ENCODE measurements at regions not wholly inside any gene's neighbourhood (a gene's known extent, or its start where the extent isn't known, plus 50 kb on each side); places are given as distances from the start of the nearest gene placed in this dataset.

GRCh38 chrX:39691724-39692123 is 406.0 kb downstream of the BCOR start:
- H3K27me3 ChIP-seq (ENCODE audit: insufficient read depth, low read depth, low read length), result no peaks in the 10 kb centered on the region
- H2AFZ ChIP-seq (ENCODE audit: low read depth, low read length), result no peak overlapping the region
- H3K9me3 ChIP-seq (ENCODE audit: low read length), result no peaks in the 10 kb centered on the region
- H3F3A ChIP-seq (ENCODE audit: insufficient read depth, low read length, poor library complexity, severe bottlenecking), result no peaks in the 10 kb centered on the region
- TF ChIP-seq TAF1 (IDR thresholded peaks at IDR 0.05; ENCODE audit: low read depth), result no peak
- TF ChIP-seq MXI1 (conservative IDR thresholded peaks at IDR 0.05; ENCODE audit: poor library complexity, severe bottlenecking), result no peak
- no peak for TF ChIP-seq CTCF (IDR thresholded peaks at IDR 0.05; ENCODE audit: poor library complexity, severe bottlenecking)
- TF ChIP-seq SMC3 (conservative IDR thresholded peaks at IDR 0.05; ENCODE audit: poor library complexity), result no peak
- no peak for TF ChIP-seq REST (IDR thresholded peaks at IDR 0.05; ENCODE audit: borderline replicate concordance)
- TF ChIP-seq RAD21 (conservative IDR thresholded peaks at IDR 0.05), result no peak
- no peak overlapping the region for H3K4me3 ChIP-seq (ENCODE audit: low read length)
- H3K4me2 ChIP-seq (ENCODE audit: low read length), result no peak overlapping the region
- no peaks in the 10 kb centered on the region for H3K36me3 ChIP-seq (ENCODE audit: insufficient read depth, low read length)
- no peaks in the 10 kb centered on the region for H4K20me1 ChIP-seq (ENCODE audit: insufficient read depth)
- H3K27ac ChIP-seq (ENCODE audit: low read length), result no peak overlapping the region
- no peaks in the 10 kb centered on the region for H3K9me2 ChIP-seq (ENCODE audit: insufficient read depth, low read length)
- H3K9ac ChIP-seq (ENCODE audit: low read length), result no peak overlapping the region
- H3K79me2 ChIP-seq (replicated peaks; ENCODE audit: insufficient read depth, low read length), result no peaks in the 10 kb centered on the region

DNA sequence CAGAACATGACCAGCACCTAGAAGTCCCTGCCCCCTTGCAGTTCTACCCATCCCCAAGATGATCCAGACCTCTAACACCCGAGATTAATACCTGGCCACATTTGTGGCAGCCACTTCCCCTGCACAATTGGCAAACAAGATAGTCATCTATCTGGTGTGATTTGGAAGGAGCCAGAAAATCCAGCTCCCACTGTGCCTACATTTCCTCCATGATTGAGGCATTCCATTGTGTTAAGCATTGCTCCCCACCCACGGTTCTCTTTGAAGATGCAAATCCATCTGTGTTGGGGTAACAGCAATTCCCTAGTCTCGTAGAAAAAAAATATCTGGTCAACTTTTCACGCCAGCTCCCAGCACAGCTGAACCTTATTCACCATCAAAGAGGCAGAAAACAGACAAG is 405.0 kb downstream of the BCOR start:
- no peaks in the 10 kb centered on the region for H3K36me3 ChIP-seq (ENCODE audit: insufficient read depth, low read length)
- no peaks in the 10 kb centered on the region for H3K9me2 ChIP-seq (ENCODE audit: insufficient read depth, low read length)
- H3K9me3 ChIP-seq (ENCODE audit: low read length), result no peaks in the 10 kb centered on the region
- H3K9ac ChIP-seq (ENCODE audit: low read length), result no peak overlapping the region
- TF ChIP-seq REST (IDR thresholded peaks at IDR 0.05; ENCODE audit: borderline replicate concordance), result no peak
- no peak for TF ChIP-seq SMC3 (conservative IDR thresholded peaks at IDR 0.05; ENCODE audit: poor library complexity)
- H3K4me2 ChIP-seq (ENCODE audit: low read length), result no peak overlapping the region
- no peak overlapping the region for H3K4me3 ChIP-seq (ENCODE audit: low read length)
- no peak overlapping the region for H3K27ac ChIP-seq (ENCODE audit: low read length)
- H3K27me3 ChIP-seq (ENCODE audit: insufficient read depth, low read depth, low read length), result no peaks in the 10 kb centered on the region
- H4K20me1 ChIP-seq (ENCODE audit: insufficient read depth), result no peaks in the 10 kb centered on the region
- no peaks in the 10 kb centered on the region for H3F3A ChIP-seq (ENCODE audit: insufficient read depth, low read length, poor library complexity, severe bottlenecking)
- no peak overlapping the region for H2AFZ ChIP-seq (ENCODE audit: low read depth, low read length)
- H3K79me2 ChIP-seq (replicated peaks; ENCODE audit: insufficient read depth, low read length), result no peaks in the 10 kb centered on the region
